ENCODE measurements at regions not wholly inside any gene's neighbourhood (a gene's known extent, or its start where the extent isn't known, plus 50 kb on each side); places are given as distances from the start of the nearest gene placed in this dataset.
"Not testable (repeated sequence)": the region's sequence is repeated elsewhere in the genome, so short reads cannot be mapped to it uniquely, and the experiment has no call there.

DNA sequence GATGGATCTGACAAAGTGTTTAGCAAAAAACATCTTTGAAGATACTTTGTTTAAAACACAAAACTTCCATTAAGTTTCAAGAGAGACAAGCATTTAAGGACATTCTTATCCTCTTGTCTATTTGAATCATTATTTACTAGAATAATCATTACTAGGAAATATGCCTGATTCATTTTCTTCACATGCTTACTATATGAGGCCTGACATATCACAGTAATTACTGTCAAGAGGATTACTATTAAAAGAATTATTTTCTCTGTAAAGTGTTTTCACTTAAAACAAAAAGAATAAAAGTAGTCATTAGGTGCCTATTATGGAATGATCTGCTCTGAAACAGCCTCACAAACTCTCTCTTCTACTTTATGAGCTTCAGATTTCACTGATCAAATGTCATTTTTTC is 402.1 kb upstream of the MGAT4C start:
- in situ Hi-C loops (cut with MboI; ENCODE audit: low pct_unique_long_range_greater_than_20kb, low sequenced_read_pairs), result no loop called here
- no peak for DNase-seq

DNA sequence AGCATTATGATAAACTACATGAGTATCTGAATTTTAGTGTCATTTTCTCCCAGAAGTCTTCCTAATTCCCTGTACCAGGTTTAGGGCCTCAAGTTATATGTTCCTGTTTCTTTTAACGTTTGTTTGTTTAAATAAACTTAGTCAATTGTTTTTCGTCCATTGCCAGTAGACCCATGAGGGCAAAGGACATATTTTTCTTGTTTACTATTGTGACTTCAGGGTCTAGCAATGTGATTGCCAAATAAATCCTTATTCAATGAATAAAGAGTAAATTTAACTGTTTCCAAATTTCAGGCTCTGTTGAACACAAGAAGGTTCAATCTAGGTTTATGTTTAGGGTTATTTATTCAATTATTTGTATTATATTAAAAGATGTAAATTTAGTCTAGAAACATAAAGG is 391.6 kb upstream of the MGAT4C start:
- DNase-seq, result no peak
- in situ Hi-C loops (cut with MboI; ENCODE audit: low pct_unique_long_range_greater_than_20kb, low sequenced_read_pairs), result no loop called here

DNA sequence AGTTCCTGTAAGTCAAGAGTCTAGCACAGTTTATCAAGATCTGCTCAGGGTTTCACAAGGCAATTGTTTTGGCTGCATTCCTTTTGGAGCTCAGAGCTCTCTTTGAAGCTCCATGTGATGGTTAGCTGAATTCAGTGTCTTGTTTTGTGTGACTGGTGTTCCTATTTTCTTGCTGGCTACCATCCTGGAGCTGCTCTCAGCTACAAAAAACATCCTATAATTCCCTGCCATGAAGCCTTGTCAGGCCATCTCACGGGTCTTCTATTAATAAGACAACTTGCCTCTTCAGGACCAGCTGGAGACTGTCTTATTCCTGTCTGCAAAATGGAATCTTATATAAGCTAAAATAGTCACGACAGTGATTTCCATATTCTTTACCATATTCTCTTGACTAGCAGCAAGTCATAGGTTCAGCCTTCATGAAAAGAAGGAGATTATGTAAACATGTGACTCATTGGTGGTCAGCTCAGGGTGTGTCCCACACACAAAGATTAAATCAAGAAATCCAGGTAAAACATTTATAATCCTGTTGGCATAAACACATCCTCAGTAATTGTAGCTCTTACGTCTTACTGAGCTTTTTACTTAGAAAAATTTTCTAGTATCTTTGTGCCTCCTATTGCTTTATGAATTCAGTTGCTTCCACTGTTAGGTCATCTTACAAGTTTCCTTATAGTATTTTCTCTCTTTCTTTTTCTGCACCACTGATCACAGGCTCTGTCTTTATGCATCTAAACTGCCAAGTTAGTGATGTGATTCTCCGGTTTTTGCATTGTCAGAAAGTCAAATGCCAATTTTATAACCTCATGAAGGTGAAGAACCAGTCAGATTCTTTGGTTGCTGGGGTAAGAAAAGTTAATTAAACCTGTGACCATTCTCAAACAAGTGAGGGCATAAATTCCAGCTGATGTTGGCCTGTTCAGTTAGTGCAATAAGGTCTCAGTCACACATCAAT is 378.5 kb upstream of the MGAT4C start:
- in situ Hi-C loops (cut with MboI; ENCODE audit: low pct_unique_long_range_greater_than_20kb, low sequenced_read_pairs), result no loop called here
- no peak for DNase-seq

DNA sequence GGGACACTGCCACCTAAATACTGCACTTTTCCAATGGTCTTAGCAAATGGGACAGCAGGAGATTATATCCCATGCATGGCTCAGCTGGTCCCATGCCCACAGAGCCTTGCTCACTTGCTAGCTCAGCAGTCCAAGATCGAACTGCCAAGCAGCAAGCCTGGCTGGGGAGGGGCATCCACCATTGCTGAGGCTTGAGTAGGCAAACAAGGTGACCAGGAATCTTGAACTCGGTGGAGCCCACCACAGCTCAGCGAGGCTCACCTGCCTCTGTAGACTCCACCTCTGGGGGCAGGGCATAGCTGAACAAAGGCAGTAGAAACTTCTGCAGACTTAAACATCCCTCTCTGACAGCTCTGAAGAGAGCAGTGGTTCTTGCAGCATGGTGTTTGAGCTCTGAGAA is 370.8 kb upstream of the MGAT4C start:
- no peak for DNase-seq
- in situ Hi-C loops (cut with MboI; ENCODE audit: low pct_unique_long_range_greater_than_20kb, low sequenced_read_pairs), result no loop called here

DNA sequence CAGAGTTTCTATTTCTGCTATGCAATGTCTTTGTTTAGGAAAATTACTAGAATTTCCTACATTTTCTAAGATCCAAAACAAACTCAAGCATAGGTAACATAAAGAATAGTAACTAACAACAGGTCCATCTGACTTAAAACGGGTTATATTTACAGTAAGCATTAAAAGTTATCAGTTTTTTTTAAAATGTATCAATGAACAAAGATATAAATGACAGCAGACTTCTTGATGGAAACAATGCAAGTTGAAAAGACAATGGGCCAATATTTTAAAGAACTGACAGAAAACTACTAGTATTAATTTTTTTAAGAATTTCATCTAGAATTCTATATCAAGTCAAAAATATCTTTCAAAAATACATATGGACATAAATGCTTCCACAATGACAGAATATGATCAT is 367.1 kb upstream of the MGAT4C start:
- in situ Hi-C loops (cut with MboI; ENCODE audit: low pct_unique_long_range_greater_than_20kb, low sequenced_read_pairs), result no loop called here
- DNase-seq, result no peak

DNA sequence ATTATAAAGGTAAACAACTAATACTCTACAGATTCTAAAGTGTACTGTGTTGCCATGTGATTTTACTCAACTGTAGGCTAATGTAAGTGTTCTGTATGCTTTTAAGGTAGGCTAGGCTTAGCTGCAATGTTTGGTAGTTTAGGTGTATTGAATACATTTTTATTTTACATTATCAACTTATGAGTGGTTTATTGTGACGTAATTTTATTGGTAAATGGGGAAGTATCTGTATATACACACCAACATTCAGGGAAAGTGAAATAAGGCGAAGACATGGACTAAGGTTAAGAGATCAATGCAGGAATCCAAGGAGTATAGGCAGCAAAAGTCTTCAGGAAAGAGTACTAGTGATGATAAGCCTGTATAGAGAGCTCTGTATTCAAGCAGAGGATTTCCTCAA is 365.8 kb upstream of the MGAT4C start:
- no peak for DNase-seq
- in situ Hi-C loops (cut with MboI; ENCODE audit: low pct_unique_long_range_greater_than_20kb, low sequenced_read_pairs), result no loop called here

DNA sequence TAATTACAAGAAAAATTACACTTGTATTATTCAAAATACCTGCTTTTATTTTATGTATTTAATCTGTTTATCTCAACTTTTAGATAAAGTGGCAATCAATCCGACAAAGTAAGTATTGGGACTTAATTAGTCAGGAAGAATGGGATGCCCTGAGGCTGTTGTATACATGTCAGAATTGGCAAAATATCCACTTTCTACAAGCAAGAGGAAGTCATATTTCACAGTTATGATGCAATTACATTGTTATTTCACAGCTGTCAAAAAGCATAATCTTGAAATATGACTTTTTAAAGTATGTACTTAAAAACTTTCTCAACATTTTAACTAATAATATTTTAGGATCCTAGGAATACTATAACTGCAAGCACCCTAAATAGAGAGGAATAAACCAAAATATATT is 357.1 kb upstream of the MGAT4C start:
- no peak for DNase-seq
- in situ Hi-C loops (cut with MboI; ENCODE audit: low pct_unique_long_range_greater_than_20kb, low sequenced_read_pairs), result no loop called here

DNA sequence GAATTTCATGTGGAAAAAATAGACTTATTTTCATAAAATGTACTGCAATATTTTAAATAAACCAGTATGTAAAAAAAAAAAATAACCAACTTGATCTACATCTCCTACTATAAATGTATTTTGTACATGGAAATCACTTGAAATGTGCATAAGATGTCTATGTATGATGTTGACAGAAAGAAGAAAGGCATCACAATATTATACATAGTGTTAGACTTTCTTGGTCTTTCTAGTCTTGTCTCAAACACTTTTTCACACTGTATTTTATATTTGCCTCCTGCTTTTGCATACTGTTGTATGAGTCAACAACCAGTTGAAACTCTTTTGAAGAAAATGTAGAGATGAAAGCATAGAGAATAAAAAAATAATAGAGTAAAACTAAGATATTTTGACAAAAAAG is 352.4 kb upstream of the MGAT4C start:
- no peak for DNase-seq
- in situ Hi-C loops (cut with MboI; ENCODE audit: low pct_unique_long_range_greater_than_20kb, low sequenced_read_pairs), result no loop called here

DNA sequence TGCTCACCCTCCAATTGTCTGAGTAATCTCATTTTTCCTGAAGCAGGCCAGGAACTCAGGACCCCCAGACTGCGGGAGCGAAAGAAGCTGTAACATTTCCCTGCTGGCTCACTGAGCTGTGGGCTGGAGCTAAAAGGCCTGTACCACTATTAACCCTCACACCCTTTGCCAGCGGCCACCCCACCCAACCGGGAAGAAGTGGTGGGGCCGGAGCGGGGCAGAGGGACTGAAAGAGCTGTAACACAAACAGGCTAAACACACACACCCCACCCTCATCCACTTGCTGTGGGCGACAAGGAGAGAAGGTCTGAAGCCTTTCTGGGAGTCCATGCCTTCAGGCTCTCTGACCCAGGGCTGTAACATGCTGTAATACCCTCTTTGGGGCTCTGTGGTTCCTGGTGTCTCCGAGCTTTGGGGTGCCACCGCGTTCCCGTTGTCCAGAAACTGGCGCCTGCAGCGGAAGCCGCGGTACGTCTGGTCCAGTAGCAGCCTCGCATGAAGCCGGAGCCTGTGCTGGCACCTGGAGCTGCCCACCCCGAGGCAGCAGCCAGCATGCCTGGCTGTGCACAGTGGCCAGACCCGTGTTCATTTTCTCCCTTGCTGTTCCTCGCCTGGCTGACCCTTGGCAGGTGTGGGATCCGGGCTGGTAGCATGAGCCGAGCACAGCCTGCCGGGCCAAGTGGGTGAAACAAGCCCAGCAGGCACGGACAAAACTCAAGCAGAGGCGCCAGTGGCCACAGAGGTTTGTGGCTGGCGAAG is 345.5 kb upstream of the MGAT4C start:
- in situ Hi-C loops (cut with MboI; ENCODE audit: low pct_unique_long_range_greater_than_20kb, low sequenced_read_pairs), result no loop called here
- no peak for DNase-seq

DNA sequence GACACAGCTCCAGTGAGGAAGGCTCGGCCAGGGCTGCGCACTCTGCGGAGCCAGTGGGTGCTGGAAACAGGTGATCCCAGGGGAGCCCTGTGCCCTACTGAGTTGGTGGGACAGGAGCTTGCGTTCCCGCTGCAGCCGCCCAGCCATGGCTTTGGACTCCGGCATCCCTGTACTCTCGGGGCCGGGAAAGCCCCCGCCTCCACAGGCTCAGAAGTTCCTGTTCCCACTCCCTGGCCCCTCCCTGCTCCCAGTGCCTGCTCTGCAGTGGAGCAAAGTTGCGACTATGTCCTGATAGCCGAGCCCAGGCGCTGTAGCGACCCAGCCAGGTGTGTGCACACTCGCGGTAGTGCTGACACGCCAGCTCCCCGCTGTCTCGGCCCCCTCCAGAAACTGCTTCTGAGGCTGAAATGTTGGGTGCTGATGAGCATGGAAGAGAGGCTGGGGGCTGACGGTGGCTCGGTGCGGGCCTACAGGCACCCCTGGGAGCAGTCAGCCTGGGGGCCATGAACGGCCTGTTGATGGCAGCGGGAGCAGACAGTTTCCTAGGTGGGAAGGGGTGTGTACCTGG is 344.6 kb upstream of the MGAT4C start:
- DNase-seq, result no peak
- in situ Hi-C loops (cut with MboI; ENCODE audit: low pct_unique_long_range_greater_than_20kb, low sequenced_read_pairs), result no loop called here

DNA sequence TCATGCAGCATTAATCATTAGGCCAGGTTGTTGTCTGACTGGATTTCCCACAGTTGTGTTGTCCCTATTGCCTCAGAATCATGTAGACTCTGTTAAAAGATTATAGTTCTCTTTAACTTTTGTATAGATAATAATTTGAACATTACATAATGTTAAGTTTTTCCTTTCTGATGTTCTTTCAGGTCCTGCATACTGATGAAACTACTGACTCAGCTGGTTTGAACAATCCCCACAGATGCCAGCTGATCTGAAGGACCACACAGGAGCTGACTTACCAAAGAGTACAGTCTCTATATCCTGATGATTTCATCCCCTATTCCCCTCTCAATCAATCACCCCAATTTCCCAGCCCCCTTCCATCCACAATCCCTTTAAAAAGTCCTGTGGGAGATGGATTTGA is 341.2 kb upstream of the MGAT4C start:
- in situ Hi-C loops (cut with MboI; ENCODE audit: low pct_unique_long_range_greater_than_20kb, low sequenced_read_pairs), result no loop called here

DNA sequence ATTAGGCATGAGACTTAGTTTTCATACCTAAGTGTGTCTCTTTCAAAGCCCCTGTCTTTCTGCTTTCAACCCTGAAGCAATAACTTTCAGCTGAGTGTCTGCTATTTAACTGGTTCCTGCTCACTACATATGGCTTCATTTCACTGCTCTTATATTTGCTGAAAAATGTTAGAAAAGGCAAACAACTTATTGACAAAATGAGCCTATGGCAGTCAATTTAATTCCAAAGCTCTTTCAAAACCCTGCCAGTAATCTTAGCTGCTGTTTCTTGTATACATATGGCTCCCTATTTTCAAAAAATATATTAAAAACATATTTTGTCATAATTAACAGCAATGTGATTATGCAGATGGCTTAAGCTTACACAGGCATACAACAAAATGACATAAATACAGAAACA is 334.1 kb upstream of the MGAT4C start:
- DNase-seq, result no peak
- in situ Hi-C loops (cut with MboI; ENCODE audit: low pct_unique_long_range_greater_than_20kb, low sequenced_read_pairs), result no loop called here

More for the DNA sequence above, 341.2 kb upstream of the MGAT4C start:
- no peak for DNase-seq

DNA sequence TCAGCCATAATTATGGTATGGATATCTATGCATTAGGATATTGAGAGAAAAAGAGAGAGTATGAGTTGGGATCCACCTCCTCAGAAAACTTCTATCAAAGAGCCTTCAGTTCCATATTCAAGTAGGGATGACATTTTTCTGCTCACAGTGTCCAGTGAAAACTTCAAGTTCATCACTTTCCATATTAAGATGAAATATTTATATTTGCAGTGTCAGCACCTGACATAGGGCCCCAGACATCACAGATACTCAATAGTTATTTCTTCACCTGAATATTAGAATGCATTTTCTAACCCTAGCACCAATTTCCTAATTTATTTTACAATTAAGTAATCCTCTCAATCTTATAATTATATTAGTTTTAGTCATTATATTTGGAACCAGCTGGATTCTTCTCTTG is 318.0 kb upstream of the MGAT4C start:
- in situ Hi-C loops (cut with MboI; ENCODE audit: low pct_unique_long_range_greater_than_20kb, low sequenced_read_pairs), result no loop called here
- DNase-seq, result no peak

DNA sequence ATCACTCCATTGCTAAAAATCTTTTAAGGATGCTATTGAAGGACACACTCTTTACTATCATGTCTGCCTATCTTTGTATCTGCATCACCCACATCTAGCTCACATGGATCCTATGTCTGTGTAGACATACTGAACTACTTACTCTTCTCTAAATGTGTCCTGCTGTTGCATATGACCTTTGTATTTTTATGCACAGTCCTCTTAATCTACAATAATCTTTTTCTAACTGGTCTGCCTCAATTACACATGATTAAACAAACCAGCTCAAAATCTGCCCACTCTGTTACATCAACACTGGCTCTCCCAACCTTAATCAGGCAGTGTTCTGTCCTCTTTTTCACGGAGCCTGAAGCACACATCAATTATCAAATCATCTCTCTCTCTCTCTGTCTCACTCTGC is 316.3 kb upstream of the MGAT4C start:
- in situ Hi-C loops (cut with MboI; ENCODE audit: low pct_unique_long_range_greater_than_20kb, low sequenced_read_pairs), result no loop called here
- DNase-seq, result no peak

DNA sequence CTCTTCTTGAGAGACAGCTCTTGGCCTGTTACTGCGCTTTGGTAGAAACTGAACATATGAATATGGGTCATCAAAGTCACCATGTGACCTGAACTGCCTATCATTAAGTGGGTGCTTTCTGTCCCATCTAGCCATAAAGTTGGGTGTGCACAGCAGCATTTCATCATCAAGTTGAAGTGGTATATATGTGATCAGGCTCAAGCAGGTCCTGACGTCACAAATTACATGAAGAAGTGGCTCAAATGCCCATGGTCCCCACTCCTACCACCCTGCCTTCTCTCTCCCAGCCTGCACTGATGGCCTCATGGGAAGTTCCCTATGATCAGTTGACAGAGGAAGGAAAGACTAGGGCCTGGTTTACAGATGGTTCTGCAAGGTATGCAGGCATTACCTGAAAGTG is 308.8 kb upstream of the MGAT4C start:
- no peak for DNase-seq
- in situ Hi-C loops (cut with MboI; ENCODE audit: low pct_unique_long_range_greater_than_20kb, low sequenced_read_pairs), result no loop called here

DNA sequence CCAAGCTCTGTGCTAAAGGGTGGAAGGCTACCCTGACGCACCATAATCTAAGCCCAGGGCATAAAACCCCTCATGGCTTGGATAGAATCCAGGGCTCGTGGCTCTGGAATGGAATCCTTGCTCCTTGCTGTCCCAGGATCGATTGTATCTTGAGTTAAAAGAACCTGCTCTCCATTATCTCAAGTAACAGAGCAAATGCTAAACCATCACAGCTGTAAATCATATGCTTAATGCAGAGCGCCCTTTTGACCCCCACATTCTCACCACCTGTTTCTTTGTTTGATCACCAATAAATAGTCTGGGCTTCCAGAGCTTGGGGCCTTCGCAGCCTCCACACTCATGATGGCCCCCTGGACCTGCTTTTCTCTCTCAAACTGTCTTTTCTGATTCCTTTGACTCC is 299.3 kb upstream of the MGAT4C start:
- in situ Hi-C loops (cut with MboI; ENCODE audit: low pct_unique_long_range_greater_than_20kb, low sequenced_read_pairs); DNase-seq: not testable (repeated sequence)

DNA sequence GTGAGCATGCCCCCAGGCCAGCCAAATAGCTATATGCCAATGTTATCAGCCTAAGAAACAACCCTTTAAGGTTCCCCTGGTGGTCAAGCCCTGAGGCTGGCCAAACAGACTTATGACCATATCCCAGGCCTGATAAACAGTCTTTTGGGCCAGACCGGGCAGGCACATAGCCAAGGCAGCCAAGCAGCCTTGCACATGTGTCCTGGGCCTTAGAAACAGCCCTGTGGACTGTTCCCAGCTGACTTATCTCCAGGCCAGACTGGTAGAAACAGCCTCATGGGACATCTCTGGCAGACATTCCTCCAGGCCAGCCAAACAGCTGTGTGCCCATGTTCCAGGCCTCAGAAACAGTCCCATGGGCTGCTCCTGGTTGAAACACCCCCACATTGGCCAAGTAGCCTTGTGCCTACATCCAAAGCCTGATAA is 295.0 kb upstream of the MGAT4C start:
- DNase-seq, result no peak
- in situ Hi-C loops (cut with MboI; ENCODE audit: low pct_unique_long_range_greater_than_20kb, low sequenced_read_pairs), result no loop called here

DNA sequence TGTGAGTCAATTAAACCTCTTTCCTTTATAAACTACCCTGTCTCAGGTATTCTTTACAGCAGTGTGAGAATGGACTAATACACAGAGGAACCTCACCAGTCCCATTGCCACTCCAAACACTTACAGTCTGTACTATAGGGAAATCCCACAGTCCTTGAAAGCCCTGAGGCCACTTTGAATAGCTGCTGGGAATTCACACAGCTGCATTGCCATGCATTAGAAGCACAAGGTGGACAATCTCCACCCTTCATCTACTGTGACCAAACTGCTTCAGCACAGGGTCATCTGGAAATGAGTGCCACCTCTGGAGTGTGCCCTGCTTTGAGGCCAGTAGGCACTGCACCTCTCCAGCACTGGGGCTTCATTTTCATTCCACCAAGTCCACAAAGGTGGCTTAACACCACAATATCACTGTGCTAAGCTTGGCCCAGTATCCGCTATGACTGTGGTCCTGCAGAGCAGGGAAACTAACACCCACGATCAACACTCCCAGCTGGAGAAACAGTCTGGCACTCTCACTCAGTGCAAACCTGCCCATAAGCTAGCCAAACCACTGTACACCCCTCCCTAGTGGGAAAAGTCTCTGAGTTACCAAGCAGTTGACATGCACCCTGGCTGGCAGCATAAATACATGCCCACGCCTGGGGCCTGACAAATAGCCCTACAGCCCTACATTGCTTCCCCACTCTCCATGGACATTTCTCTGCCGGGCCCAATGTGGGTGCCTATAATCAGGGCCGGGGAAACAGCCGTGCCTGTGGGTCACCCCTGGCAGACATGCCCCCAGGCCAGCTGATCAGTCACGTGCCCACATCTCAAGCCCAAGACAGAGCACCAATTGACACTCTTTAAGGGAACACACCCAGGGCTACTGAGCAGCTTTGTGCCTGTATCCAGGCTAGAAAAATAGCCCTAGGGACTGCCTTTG is 294.3 kb upstream of the MGAT4C start:
- DNase-seq, result no peak
- in situ Hi-C loops (cut with MboI; ENCODE audit: low pct_unique_long_range_greater_than_20kb, low sequenced_read_pairs), result no loop called here

DNA sequence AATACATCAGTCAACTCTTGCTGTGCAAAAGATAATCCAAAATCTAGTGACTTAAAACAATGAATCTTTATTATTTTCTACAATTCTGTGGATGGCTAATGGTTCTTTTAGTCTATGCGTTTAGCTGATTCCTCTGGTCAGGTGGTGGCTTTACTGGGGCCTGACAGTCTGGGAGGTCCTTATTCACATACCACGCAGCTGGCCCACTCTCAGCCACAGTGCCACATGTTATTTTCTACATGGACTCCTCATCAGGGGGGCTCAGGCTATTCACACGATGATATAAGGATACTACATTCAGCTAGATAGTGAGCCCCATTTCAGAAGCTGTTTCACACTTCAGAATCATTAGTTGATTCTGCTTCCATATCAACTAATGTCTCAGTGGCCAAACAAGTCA is 287.5 kb upstream of the MGAT4C start:
- in situ Hi-C loops (cut with MboI; ENCODE audit: low pct_unique_long_range_greater_than_20kb, low sequenced_read_pairs), result no loop called here
- DNase-seq, result no peak
